ENCODE measurements at regions not wholly inside any gene's neighbourhood (a gene's known extent, or its start where the extent isn't known, plus 50 kb on each side); places are given as distances from the start of the nearest gene placed in this dataset.

- no peak overlapping the region for H3K4me2 ChIP-seq (ENCODE audit: low read length)
- no peaks in the 10 kb centered on the region for H3K9me2 ChIP-seq (replicated peaks; ENCODE audit: low read length)
- TF ChIP-seq, protein P1, sequence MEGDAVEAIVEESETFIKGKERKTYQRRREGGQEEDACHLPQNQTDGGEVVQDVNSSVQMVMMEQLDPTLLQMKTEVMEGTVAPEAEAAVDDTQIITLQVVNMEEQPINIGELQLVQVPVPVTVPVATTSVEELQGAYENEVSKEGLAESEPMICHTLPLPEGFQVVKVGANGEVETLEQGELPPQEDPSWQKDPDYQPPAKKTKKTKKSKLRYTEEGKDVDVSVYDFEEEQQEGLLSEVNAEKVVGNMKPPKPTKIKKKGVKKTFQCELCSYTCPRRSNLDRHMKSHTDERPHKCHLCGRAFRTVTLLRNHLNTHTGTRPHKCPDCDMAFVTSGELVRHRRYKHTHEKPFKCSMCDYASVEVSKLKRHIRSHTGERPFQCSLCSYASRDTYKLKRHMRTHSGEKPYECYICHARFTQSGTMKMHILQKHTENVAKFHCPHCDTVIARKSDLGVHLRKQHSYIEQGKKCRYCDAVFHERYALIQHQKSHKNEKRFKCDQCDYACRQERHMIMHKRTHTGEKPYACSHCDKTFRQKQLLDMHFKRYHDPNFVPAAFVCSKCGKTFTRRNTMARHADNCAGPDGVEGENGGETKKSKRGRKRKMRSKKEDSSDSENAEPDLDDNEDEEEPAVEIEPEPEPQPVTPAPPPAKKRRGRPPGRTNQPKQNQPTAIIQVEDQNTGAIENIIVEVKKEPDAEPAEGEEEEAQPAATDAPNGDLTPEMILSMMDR (conservative IDR thresholded peaks at IDR 0.05; ENCODE audit: low read depth, low read length), result no peak
- no peak for TF ChIP-seq EZH2 (IDR thresholded peaks at IDR 0.05; ENCODE audit: low read length, unreplicated experiment)
- TF ChIP-seq EZH2phosphoT487 (IDR thresholded peaks at IDR 0.05; ENCODE audit: borderline replicate concordance, low read length), result no peak
- no peak overlapping the region for H2AFZ ChIP-seq (ENCODE audit: low read length)
- no TSS peak for BruUV-seq (replicated peaks)
- intact Hi-C loops (cut with micrococcal nuclease), result no loop called here
- ChIA-PET CTCF (no interaction called here), POLR2A (ENCODE audit: unreplicated experiment) (no interaction called here)
- H3K9ac ChIP-seq (ENCODE audit: low read length), result no peak overlapping the region
- no peak for ATAC-seq
- H4K20me1 ChIP-seq (ENCODE audit: low read length), result no peaks in the 10 kb centered on the region
- H3K4me1 ChIP-seq (ENCODE audit: insufficient read depth, low read length), result peaks cover 12% of the 10 kb centered on the region
- H3K79me2 ChIP-seq (ENCODE audit: low read length), result no peaks in the 10 kb centered on the region
- H3K4me3 ChIP-seq (ENCODE audit: low read length), result no peak overlapping the region
- no peak overlapping the region for H3K27ac ChIP-seq (ENCODE audit: low read length)
- DNase-seq, result no peak
- no peaks in the 10 kb centered on the region for H3F3A ChIP-seq (ENCODE audit: low read length, unreplicated experiment)
- H3K9me3 ChIP-seq (ENCODE audit: low read length), result no peaks in the 10 kb centered on the region
- H3K27me3 ChIP-seq (ENCODE audit: low read length), result no peaks in the 10 kb centered on the region
- H3K36me3 ChIP-seq (ENCODE audit: low read depth, low read length), result no peaks in the 10 kb centered on the region
These were observed 182.2 kb upstream of the DUSP10 start for GRCh38 chr1:221923929-221924598.

GRCh38 chr1:221921936-221922335 is 180.0 kb upstream of the DUSP10 start:
- Histone ChIP-seq H3F3A (ENCODE audit: low read length, unreplicated experiment) (no peaks in the 10 kb centered on the region), H3K9me3 (ENCODE audit: low read length) (no peaks in the 10 kb centered on the region), H3K9me2 (replicated peaks; ENCODE audit: low read length) (no peaks in the 10 kb centered on the region), H3K27me3 (ENCODE audit: low read length) (no peaks in the 10 kb centered on the region), H3K4me2 (ENCODE audit: low read length) (no peak overlapping the region), H3K27ac (ENCODE audit: low read length) (no peak overlapping the region), H3K79me2 (ENCODE audit: low read length) (no peaks in the 10 kb centered on the region), H3K36me3 (ENCODE audit: low read depth, low read length) (no peaks in the 10 kb centered on the region), H3K9ac (ENCODE audit: low read length) (no peak overlapping the region), H3K4me3 (ENCODE audit: low read length) (no peak overlapping the region), H2AFZ (ENCODE audit: low read length) (no peak overlapping the region), H3K4me1 (ENCODE audit: insufficient read depth, low read length) (peaks cover 12% of the 10 kb centered on the region), H4K20me1 (ENCODE audit: low read length) (no peaks in the 10 kb centered on the region)
- TF ChIP-seq, protein P1 (conservative IDR thresholded peaks at IDR 0.05; ENCODE audit: low read depth, low read length), result no peak
- TF ChIP-seq EZH2 (IDR thresholded peaks at IDR 0.05; ENCODE audit: low read length, unreplicated experiment) (no peak), EZH2phosphoT487 (IDR thresholded peaks at IDR 0.05; ENCODE audit: borderline replicate concordance, low read length) (no peak)
- no TSS peak for BruUV-seq (replicated peaks)
- ATAC-seq (0 out of 2 replicates have a peak, but pooled peaks have one; percentile 10), DNase-seq (peak; percentile 57)
- CTCF ChIA-PET, result interaction anchor here (0.6 kb wide), 1 partner anchor 181 kb away, joined by 3 read pairs; no protein-coding TSS in a partner anchor
- POLR2A ChIA-PET (ENCODE audit: unreplicated experiment), result no interaction called here
- intact Hi-C loops (cut with micrococcal nuclease), result no loop called here

GRCh38 chr1:221919743-221920142 is 177.9 kb upstream of the DUSP10 start:
- Histone ChIP-seq H3K79me2 (ENCODE audit: low read length) (no peaks in the 10 kb centered on the region), H3K9ac (ENCODE audit: low read length) (no peak overlapping the region), H2AFZ (ENCODE audit: low read length) (no peak overlapping the region), H3K27ac (ENCODE audit: low read length) (no peak overlapping the region), H3K4me3 (ENCODE audit: low read length) (no peak overlapping the region), H3K9me2 (replicated peaks; ENCODE audit: low read length) (no peaks in the 10 kb centered on the region), H3F3A (ENCODE audit: low read length, unreplicated experiment) (no peaks in the 10 kb centered on the region), H3K9me3 (ENCODE audit: low read length) (no peaks in the 10 kb centered on the region), H3K27me3 (ENCODE audit: low read length) (no peaks in the 10 kb centered on the region), H4K20me1 (ENCODE audit: low read length) (no peaks in the 10 kb centered on the region), H3K4me2 (ENCODE audit: low read length) (no peak overlapping the region), H3K36me3 (ENCODE audit: low read depth, low read length) (no peaks in the 10 kb centered on the region), H3K4me1 (ENCODE audit: insufficient read depth, low read length) (no peaks in the 10 kb centered on the region)
- ChIA-PET CTCF (no interaction called here), POLR2A (ENCODE audit: unreplicated experiment) (no interaction called here)
- ATAC-seq (no peak), DNase-seq (no peak)
- intact Hi-C loops (cut with micrococcal nuclease), result no loop called here
- TF ChIP-seq, protein P1 (conservative IDR thresholded peaks at IDR 0.05; ENCODE audit: low read depth, low read length), result no peak
- TF ChIP-seq EZH2phosphoT487 (IDR thresholded peaks at IDR 0.05; ENCODE audit: borderline replicate concordance, low read length) (no peak), EZH2 (IDR thresholded peaks at IDR 0.05; ENCODE audit: low read length, unreplicated experiment) (no peak)
- BruUV-seq (replicated peaks), result no TSS peak

Data from PC-3 (cell line).